ENCODE measurements at regions not wholly inside any gene's neighbourhood (a gene's known extent, or its start where the extent isn't known, plus 50 kb on each side); places are given as distances from the start of the nearest gene placed in this dataset.

- Histone ChIP-seq H2AFZ (ENCODE audit: low read length) (no peak overlapping the region), H2BK5ac (ENCODE audit: low read depth, low read length) (no peak overlapping the region)
These were observed 150.7 kb downstream of the DLL1 start for GRCh38 chr6:170140129-170140528.

More at GRCh38 chr6:170140129-170140528, 150.7 kb downstream of the DLL1 start:
- H3K9ac ChIP-seq (replicated peaks in 1 of 4; ENCODE audit: extremely low read depth in 1 of 4, low read depth in 3 of 4, low read length in 3 of 4): no peak overlapping the region
- H3K27ac ChIP-seq (ENCODE audit: low read depth, low read length): no peak overlapping the region
- H2BK20ac ChIP-seq (ENCODE audit: low read length): no peak overlapping the region
- TF ChIP-seq KDM5A (IDR thresholded peaks at IDR 0.05; ENCODE audit: low read length) (no peak), SP4 (IDR thresholded peaks at IDR 0.05; ENCODE audit: low read length) (no peak), TAF1 (IDR thresholded peaks at IDR 0.05; ENCODE audit: low read depth, low read length) (no peak), RXRA (IDR thresholded peaks at IDR 0.05; ENCODE audit: insufficient read depth, low read depth, low read length) (no peak), YY1 (IDR thresholded peaks at IDR 0.05; ENCODE audit: low read depth, low read length) (no peak), CHD1 (IDR thresholded peaks at IDR 0.05; ENCODE audit: low read depth, low read length) (no peak), RBBP5 (IDR thresholded peaks at IDR 0.05; ENCODE audit: borderline replicate concordance, low read depth, low read length) (no peak), GABPA (IDR thresholded peaks at IDR 0.05; ENCODE audit: borderline replicate concordance, insufficient read depth, low read length) (no peak), CTBP2 (IDR thresholded peaks at IDR 0.05; ENCODE audit: borderline replicate concordance, insufficient read depth, insufficient read length, low read length) (no peak), TBP (IDR thresholded peaks at IDR 0.05; ENCODE audit: low read depth, low read length) (no peak), ATF2 (IDR thresholded peaks at IDR 0.05; ENCODE audit: low read length) (no peak), ZNF274 (IDR thresholded peaks at IDR 0.05; ENCODE audit: borderline replicate concordance, extremely low read depth, low read length) (no peak)
- H3K23me2 ChIP-seq (ENCODE audit: low read depth, low read length): no peaks in the 10 kb centered on the region
- H3K14ac ChIP-seq (ENCODE audit: insufficient read length): no peak overlapping the region
- no peak overlapping the region for H4K8ac ChIP-seq (ENCODE audit: extremely low read depth, insufficient read depth, low read length)
- no peak overlapping the region for H3K4me3 ChIP-seq (ENCODE audit: extremely low read depth in 1 of 4, insufficient read depth in 2 of 4, low read depth in 3 of 4, low read length in 4 of 4)
- no peak overlapping the region for H2BK120ac ChIP-seq (replicated peaks; ENCODE audit: low read depth, low read length)
- H3K9me3 ChIP-seq (ENCODE audit: insufficient read depth in 2 of 2, low read depth in 1 of 2, low read length in 1 of 2): peaks cover 7 to 46% of the 10 kb centered on the region in 2 experiments; a peak in 2 of 4 replicates
- H4K20me1 ChIP-seq (replicated peaks in 1 of 2; ENCODE audit: control insufficient read depth in 1 of 2, insufficient read depth in 2 of 2, low read length in 2 of 2): no peaks in the 10 kb centered on the region
- H3K4ac ChIP-seq (replicated peaks; ENCODE audit: insufficient read length, low read depth, low read length): peak overlapping the region; percentile 66
- no peak overlapping the region for H4K5ac ChIP-seq (ENCODE audit: insufficient read length, low read depth, low read length)
- peaks cover 0 to 5% (median 0%) of the 10 kb centered on the region in 4 experiments; a peak in 1 of 8 replicates for H3K36me3 ChIP-seq (ENCODE audit: control insufficient read depth in 2 of 4, insufficient read depth in 4 of 4, low read length in 3 of 4)
- no peak for DNase-seq (ENCODE audit: low read depth in 1 of 2, low spot score in 2 of 2)
- no peak overlapping the region for H4K91ac ChIP-seq (replicated peaks; ENCODE audit: insufficient read length, low read length)
- no peak for FAIRE-seq
- no peak overlapping the region for H2AK5ac ChIP-seq (ENCODE audit: low read depth, low read length)
- no peaks in the 10 kb centered on the region for H3K79me2 ChIP-seq (ENCODE audit: control insufficient read depth in 1 of 2, insufficient read depth in 2 of 2, low read length in 2 of 2)
- POLR2A ChIA-PET (ENCODE audit: partially characterized antibody): no interaction called here
- H3K56ac ChIP-seq (replicated peaks; ENCODE audit: insufficient read length, low read depth, low read length): no peak overlapping the region
- no peak overlapping the region for H3K23ac ChIP-seq (ENCODE audit: insufficient read length)
- no peaks in the 10 kb centered on the region for H3K79me1 ChIP-seq (ENCODE audit: low read depth, low read length)
- WGBS, 2 experiments (ENCODE audit: extremely low coverage in 1 of 2, insufficient coverage in 1 of 2, insufficient read length in 1 of 2, insufficient replicate concordance in 2 of 2, low coverage in 1 of 2, low lambda C conversion rate in 2 of 2, missing lambda C conversion rate in 1 of 2): 94% methylated on average over 12 of the region's 13 CpGs; no CpG with 5 or more reads in 1 of the 2 experiments
- no peak overlapping the region for H3K4me2 ChIP-seq (ENCODE audit: insufficient read depth in 1 of 2, low read depth in 2 of 2, low read length in 2 of 2)
- no peak overlapping the region for H3K18ac ChIP-seq (ENCODE audit: extremely low read depth, low read length)
- no peak overlapping the region for H2BK15ac ChIP-seq (ENCODE audit: low read length)
- H3K4me1 ChIP-seq (replicated peaks in 1 of 4; ENCODE audit: control insufficient read depth in 3 of 4, insufficient read depth in 4 of 4, low read length in 3 of 4): no peaks in the 10 kb centered on the region
- CTCF ChIA-PET (ENCODE audit: partially characterized antibody): no interaction called here
- H2BK12ac ChIP-seq (ENCODE audit: low read depth, low read length): no peak overlapping the region
- no peaks in the 10 kb centered on the region for H3K27me3 ChIP-seq (replicated peaks in 1 of 4; ENCODE audit: control insufficient read depth in 3 of 4, extremely low read depth in 1 of 4, insufficient read depth in 3 of 4, low read length in 3 of 4)

All from H1 (cell line).